Neural cell (in vitro differentiated cells): ENCODE measurements at regions not wholly inside any gene's neighbourhood (a gene's known extent, or its start where the extent isn't known, plus 50 kb on each side); places are given as distances from the start of the nearest gene placed in this dataset.

Experiments used
- H2AFZ ChIP-seq: fragments of 200-600, 300-800 bp; sonication (generic), shearing (Covaris generic); 2 replicates; pipeline ENCODE4 v1.6.0; 2014; ENCODE audit warnings: low read depth, mild to moderate bottlenecking, antibody characterized with exemption, low read length, moderate library complexity
- H3F3A ChIP-seq: fragments of 200-600 bp; shearing (Covaris generic); 2 replicates; pipeline ENCODE4 v1.6.1; 2016; ENCODE audit warnings: mild to moderate bottlenecking, moderate library complexity, mixed read lengths, antibody characterized with exemption, low read length; ENCODE audit not compliant: insufficient read depth, poor library complexity, severe bottlenecking
- H3K27ac ChIP-seq: fragments of 200-600, 300-800 bp; sonication (generic), shearing (Covaris generic); 2 replicates; pipeline ENCODE4 v1.5.1; 2014; ENCODE audit warnings: mild to moderate bottlenecking, low read length, moderate library complexity
- H3K27me3 ChIP-seq: fragments of 300-800, 200-600 bp; sonication (generic), shearing (Covaris generic); 2 replicates; pipeline ENCODE4 v1.6.0; 2014; ENCODE audit warnings: mild to moderate bottlenecking, low read depth, low read length, moderate library complexity; ENCODE audit not compliant: insufficient read depth
- H3K36me3 ChIP-seq: fragments of 300-800, 200-600 bp; sonication (generic), shearing (Covaris generic); 2 replicates; pipeline ENCODE4 v1.5.1; 2014; ENCODE audit warnings: mild to moderate bottlenecking, antibody characterized with exemption, low read length, moderate library complexity; ENCODE audit not compliant: insufficient read depth
- H3K4me2 ChIP-seq: fragments of 300-800, 200-600 bp; sonication (generic), shearing (Covaris generic); 2 replicates; pipeline ENCODE4 v1.6.0; 2014; ENCODE audit warnings: mild to moderate bottlenecking, low read length
- H3K4me3 ChIP-seq: fragments of 300-800, 200-600 bp; sonication (generic), shearing (Covaris generic); 2 replicates; pipeline ENCODE4 v1.5.1; 2014; ENCODE audit warnings: mild to moderate bottlenecking, low read length, moderate library complexity
- H3K79me2 ChIP-seq: fragments of 200-600 bp; shearing (Covaris generic); replicated peaks from 2 replicates; pipeline ENCODE4 v1.6.0; 2014; ENCODE audit warnings: mild to moderate bottlenecking, low read length, moderate library complexity; ENCODE audit not compliant: insufficient read depth
- H3K9ac ChIP-seq: fragments of 300-800, 200-600 bp; sonication (generic), shearing (Covaris generic); 2 replicates; pipeline ENCODE4 v1.6.1; 2016; ENCODE audit warnings: mild to moderate bottlenecking, low read length, mixed read lengths
- H3K9me2 ChIP-seq: fragments of 200-600 bp; shearing (Covaris generic); 2 replicates; pipeline ENCODE4 v1.6.1; 2016; ENCODE audit warnings: mild to moderate bottlenecking, low read length, mixed read lengths; ENCODE audit not compliant: insufficient read depth
- H3K9me3 ChIP-seq: fragments of 200-600, 300-800 bp; sonication (generic), shearing (Covaris generic); 2 replicates; pipeline ENCODE4 v1.6.1; 2016; ENCODE audit warnings: mild to moderate bottlenecking, mixed run types, low read length, moderate library complexity, mixed read lengths
- H4K20me1 ChIP-seq: fragments of 200-600 bp; shearing (Covaris generic); 2 replicates; pipeline ENCODE4 v1.6.1; 2016; ENCODE audit warnings: mild to moderate bottlenecking, mixed run types; ENCODE audit not compliant: insufficient read depth
- CTCF ChIP-seq: fragments of 450-650 bp; IDR thresholded peaks from 2 replicates; pipeline ENCODE4 v1.5.1; 2014; ENCODE audit warnings: antibody characterized with exemption, mild to moderate bottlenecking, moderate library complexity; ENCODE audit not compliant: poor library complexity, severe bottlenecking
- EP300 ChIP-seq: fragments of 450-650 bp; conservative IDR thresholded peaks from 2 replicates; pipeline ENCODE4 v1.6.1; 2014; ENCODE audit warnings: antibody characterized with exemption, mild to moderate bottlenecking, moderate library complexity; ENCODE audit not compliant: poor library complexity, severe bottlenecking
- EZH2 ChIP-seq: fragments of 200-600, 300-800 bp; shearing (Covaris generic), sonication (generic); IDR thresholded peaks from 2 replicates; pipeline ENCODE4 v1.6.1; 2014; ENCODE audit warnings: antibody characterized with exemption, low read length, borderline replicate concordance, mild to moderate bottlenecking; ENCODE audit not compliant: insufficient read depth, poor library complexity, severe bottlenecking
- MXI1 ChIP-seq: fragments of 450-650 bp; conservative IDR thresholded peaks from 2 replicates; pipeline ENCODE4 v1.6.1; 2014; ENCODE audit warnings: antibody characterized with exemption, mild to moderate bottlenecking; ENCODE audit not compliant: poor library complexity, severe bottlenecking
- POLR2AphosphoS5 ChIP-seq: IDR thresholded peaks from 2 replicates; pipeline ENCODE4 v1.6.1; 2012
- RAD21 ChIP-seq: fragments of 450-650 bp; conservative IDR thresholded peaks from 2 replicates; pipeline ENCODE4 v1.6.1; 2014; ENCODE audit warnings: antibody characterized with exemption, mild to moderate bottlenecking, moderate library complexity
- REST ChIP-seq: IDR thresholded peaks from 2 replicates; pipeline ENCODE4 v1.6.1; 2012; ENCODE audit warnings: borderline replicate concordance
- SMC3 ChIP-seq: fragments of 450-650 bp; conservative IDR thresholded peaks from 2 replicates; pipeline ENCODE4 v1.6.1; 2014; ENCODE audit warnings: antibody characterized with exemption, mild to moderate bottlenecking, moderate library complexity; ENCODE audit not compliant: poor library complexity
- TAF1 ChIP-seq: IDR thresholded peaks from 2 replicates; pipeline ENCODE4 v1.6.1; 2012; ENCODE audit warnings: low read depth

GRCh38 chr15:69536726-69537512 lies 84.3 kb downstream of the RPLP1 start:
- Histone ChIP-seq H3K9me2 (no peaks in the 10 kb centered on the region), H3K79me2 (no peaks in the 10 kb centered on the region), H3K9me3 (no peaks in the 10 kb centered on the region), H3F3A (no peaks in the 10 kb centered on the region), H3K4me2 (no peak overlapping the region), H3K36me3 (no peaks in the 10 kb centered on the region), H3K9ac (no peak overlapping the region), H3K4me3 (no peak overlapping the region), H4K20me1 (no peaks in the 10 kb centered on the region), H3K27me3 (no peaks in the 10 kb centered on the region), H2AFZ (no peak overlapping the region), H3K27ac (no peak overlapping the region)
- TF ChIP-seq POLR2AphosphoS5 (no peak), EZH2 (no peak), REST (no peak), SMC3 (no peak), TAF1 (no peak), CTCF (peak; percentile 8)

GRCh38 chr15:69537901-69538300 lies 85.3 kb downstream of the RPLP1 start:
- no peaks in the 10 kb centered on the region for H3K9me2 ChIP-seq
- H3K27me3 ChIP-seq: no peaks in the 10 kb centered on the region
- H3K9me3 ChIP-seq: no peaks in the 10 kb centered on the region
- H3K4me2 ChIP-seq: no peak overlapping the region
- H3K36me3 ChIP-seq: no peaks in the 10 kb centered on the region
- no peak overlapping the region for H2AFZ ChIP-seq
- H3K4me3 ChIP-seq: no peak overlapping the region
- H3K27ac ChIP-seq: no peak overlapping the region
- H3K79me2 ChIP-seq: no peaks in the 10 kb centered on the region
- no peak for TF ChIP-seq CTCF
- TF ChIP-seq POLR2AphosphoS5: no peak
- no peak for TF ChIP-seq SMC3
- no peak for TF ChIP-seq REST
- no peak for TF ChIP-seq RAD21
- no peak for TF ChIP-seq MXI1
- TF ChIP-seq EP300: no peak
- TF ChIP-seq TAF1: no peak
- no peak for TF ChIP-seq EZH2
- H3K9ac ChIP-seq: no peak overlapping the region
- H4K20me1 ChIP-seq: no peaks in the 10 kb centered on the region
- H3F3A ChIP-seq: no peaks in the 10 kb centered on the region
